Endothelial cell of umbilical vein (primary cell): ENCODE measurements at regions not wholly inside any gene's neighbourhood (a gene's known extent, or its start where the extent isn't known, plus 50 kb on each side); places are given as distances from the start of the nearest gene placed in this dataset.

Source experiments
- BruUV-seq: library from RNA; stranded (reverse); fragments of 400-500 nt; replicated peaks from 2 replicates; lab custom pipeline; 2021; lab: Mats Ljungman, UMichigan
- CTCF ChIA-PET: fragments of 300-600, 350-600 bp; sonication (Branson Sonifier 250); formaldehyde crosslinking; loops from one replicate; lab custom pipeline; 2021; ENCODE audit warnings: antibody characterized with exemption, inconsistent platforms; lab: Charles Lee
- POLR2A ChIA-PET: fragments of 300-600, 350-600 bp; sonication (Branson Sonifier 250); formaldehyde crosslinking; loops from one replicate; lab custom pipeline; 2021; ENCODE audit warnings: antibody characterized with exemption, inconsistent platforms; lab: Charles Lee
- DNase-seq: peaks from one replicate; pipeline ENCODE4 v3.0.0-alpha.2; 2011; ENCODE audit warnings: low read depth, low spot score
- FAIRE-seq: peaks from 2 replicates; lab custom pipeline; 2011; peaks lifted over from hg19 to GRCh38; lab: Jason Lieb, UNC
- H2AFZ ChIP-seq: 2 replicates; pipeline ENCODE4 v1.6.0; 2012; ENCODE audit warnings: low read depth, low read length, control low read depth, inconsistent platforms
- H3K27ac ChIP-seq: 2 replicates; pipeline ENCODE4 v1.5.1; 2011; ENCODE audit warnings: low read depth, mild to moderate bottlenecking, control low read depth, low read length, moderate library complexity; ENCODE audit not compliant: insufficient read depth
- H3K27me3 ChIP-seq, 2 experiments: 2 replicates each; pipeline versions ENCODE4 v1.6.0 to v1.6.1; 2011; ENCODE audit warnings: low read length in 2 of 2, mixed read lengths in 1 of 2; ENCODE audit not compliant: control insufficient read depth in 2 of 2, insufficient read depth in 2 of 2
- H3K36me3 ChIP-seq, 2 experiments: 2 replicates in 1 of 2; 3 replicates in 1 of 2; pipeline ENCODE4 v1.5.1; 2011; ENCODE audit warnings: low read length in 2 of 2, mild to moderate bottlenecking in 1 of 2, moderate library complexity in 1 of 2; ENCODE audit not compliant: control insufficient read depth in 2 of 2, insufficient read depth in 2 of 2; ENCODE audit errors: extremely low read depth in 1 of 2
- H3K4me1 ChIP-seq: 3 replicates; pipeline ENCODE4 v1.5.1; 2011; ENCODE audit warnings: mild to moderate bottlenecking, low read length; ENCODE audit not compliant: control insufficient read depth, insufficient read depth; ENCODE audit errors: extremely low read depth
- H3K4me2 ChIP-seq: 2 replicates; pipeline ENCODE4 v1.6.1; 2011; ENCODE audit warnings: low read length, control low read depth, mixed read lengths; ENCODE audit not compliant: insufficient read depth
- H3K4me3 ChIP-seq, 3 experiments: fragments of 200-600 bp in 1 of 3; sonication (generic), shearing (Covaris generic) in 1 of 3; replicated peaks in 1 of 3; 2 replicates each; pipeline ENCODE4 v1.5.1; 2011 to 2016; ENCODE audit warnings: control low read depth in 3 of 3, low read length in 3 of 3, mild to moderate bottlenecking in 2 of 3, inconsistent platforms in 1 of 3, low read depth in 1 of 3, moderate library complexity in 1 of 3; ENCODE audit not compliant: insufficient read depth in 1 of 3
- H3K79me2 ChIP-seq: 2 replicates; pipeline ENCODE4 v1.6.0; 2012; ENCODE audit warnings: low read length, inconsistent platforms; ENCODE audit not compliant: control insufficient read depth, insufficient read depth
- H3K9ac ChIP-seq: replicated peaks from 2 replicates; pipeline ENCODE3; 2011; ENCODE audit warnings: low read length, control low read depth; ENCODE audit not compliant: insufficient read depth; ENCODE audit errors: extremely low read depth
- H3K9me1 ChIP-seq: replicated peaks from 3 replicates; pipeline ENCODE4 v1.6.0; 2011; ENCODE audit warnings: mild to moderate bottlenecking, low read length; ENCODE audit not compliant: control insufficient read depth, insufficient read depth; ENCODE audit errors: extremely low read depth
- H3K9me3 ChIP-seq: replicated peaks from 2 replicates; pipeline ENCODE4 v1.5.1; 2012; ENCODE audit warnings: low read length, inconsistent platforms; ENCODE audit not compliant: control insufficient read depth, insufficient read depth
- H4K20me1 ChIP-seq: replicated peaks from 2 replicates; pipeline ENCODE3; 2011; ENCODE audit warnings: mild to moderate bottlenecking, low read length; ENCODE audit not compliant: control insufficient read depth, insufficient read depth; ENCODE audit errors: extremely low read depth
- CTCF ChIP-seq, 2 donors: IDR thresholded peaks; 1 replicate in 1 of 2; 2 replicates in 1 of 2; pipeline ENCODE4 v1.5.1; 2011; ENCODE audit warnings: low read length in 2 of 2, mild to moderate bottlenecking in 2 of 2, moderate library complexity in 2 of 2, control low read depth in 1 of 2, inconsistent platforms in 1 of 2, low read depth in 1 of 2; ENCODE audit not compliant: insufficient read depth in 1 of 2; ENCODE audit errors: extremely low read depth in 1 of 2
- EZH2 ChIP-seq: IDR thresholded peaks from 2 replicates; pipeline ENCODE4 v1.6.1; 2012; ENCODE audit warnings: borderline replicate concordance, low read depth, mild to moderate bottlenecking, moderate library complexity, low read length, inconsistent platforms; ENCODE audit not compliant: severe bottlenecking
- FOS ChIP-seq: IDR thresholded peaks from 2 replicates; pipeline ENCODE4 v1.6.1; 2011; ENCODE audit warnings: mild to moderate bottlenecking, low read length, moderate library complexity, borderline replicate concordance; ENCODE audit not compliant: insufficient read depth
- GATA2 ChIP-seq: IDR thresholded peaks from 2 replicates; pipeline ENCODE4 v1.7.0; 2011; ENCODE audit warnings: low read depth, mild to moderate bottlenecking, moderate library complexity, mixed read lengths, low read length; ENCODE audit not compliant: insufficient read length, insufficient read depth
- JUN ChIP-seq: IDR thresholded peaks from 2 replicates; pipeline ENCODE4 v1.6.1; 2011; ENCODE audit warnings: borderline replicate concordance, low read depth; ENCODE audit not compliant: insufficient read length, insufficient read depth
- MAX ChIP-seq: IDR thresholded peaks from 2 replicates; pipeline ENCODE4 v1.6.1; 2011; ENCODE audit not compliant: insufficient read depth, insufficient read length
- MYC ChIP-seq: IDR thresholded peaks from one replicate; pipeline ENCODE4 v1.6.1; 2011; ENCODE audit warnings: mild to moderate bottlenecking, low read depth, low read length
- POLR2A ChIP-seq: IDR thresholded peaks from 2 replicates; pipeline ENCODE4 v1.6.1; 2012; ENCODE audit warnings: low read depth, mild to moderate bottlenecking, control low read depth, low read length
- POLR2AphosphoS5 ChIP-seq: IDR thresholded peaks from 2 replicates; pipeline ENCODE4 v1.6.1; 2012; ENCODE audit warnings: low read depth, mild to moderate bottlenecking, control low read depth, low read length, moderate library complexity; ENCODE audit not compliant: insufficient read depth
- dilution Hi-C: fragments of 300-500 bp; cut with MboI; formaldehyde crosslinking; loops from one replicate; pipeline ENCODE4 v1.15.0; 2019; ENCODE audit warnings: low sequenced_read_pairs; ENCODE audit not compliant: extremely low pct_ligation_motif_present
- intact Hi-C: fragments of 100-400 bp; cut with micrococcal nuclease; formaldehyde crosslinking; loops from one replicate; pipeline ENCODE4 v1.10.0; 2022

GRCh38 chr4:174173360-174173759 lies 110.1 kb downstream of the FBXO8 start:
- H3K9me3 ChIP-seq: no peaks in the 10 kb centered on the region
- peaks cover 0 to 2% of the 10 kb centered on the region in 2 experiments for H3K27me3 ChIP-seq
- H4K20me1 ChIP-seq: no peaks in the 10 kb centered on the region
- H3K27ac ChIP-seq: no peak overlapping the region
- H3K9ac ChIP-seq: no peak overlapping the region
- H3K79me2 ChIP-seq: no peaks in the 10 kb centered on the region
- DNase-seq (no peak), FAIRE-seq (no peak)
- H3K4me3 ChIP-seq: no peak overlapping the region
- no peak overlapping the region for H2AFZ ChIP-seq
- no TSS peak for BruUV-seq
- no peaks in the 10 kb centered on the region for H3K36me3 ChIP-seq
- no peaks in the 10 kb centered on the region for H3K4me1 ChIP-seq
- CTCF ChIA-PET: no interaction called here
- H3K4me2 ChIP-seq: no peak overlapping the region
- dilution Hi-C loops (no loop called here), intact Hi-C loops (no loop called here)
- POLR2A ChIA-PET: no interaction called here
- TF ChIP-seq POLR2A (no peak), MAX (no peak), JUN (no peak), FOS (no peak), GATA2 (no peak), CTCF (IDR thresholded peaks at IDR 0.05; ENCODE audit: extremely low read depth in 1 of 2, insufficient read depth in 1 of 2, low read depth in 1 of 2, low read length in 2 of 2) (no peak), MYC (no peak), POLR2AphosphoS5 (no peak), EZH2 (no peak)
- no peaks in the 10 kb centered on the region for H3K9me1 ChIP-seq
